UCSD-AML1 (cell line): ENCODE measurements at regions not wholly inside any gene's neighbourhood (a gene's known extent, or its start where the extent isn't known, plus 50 kb on each side); places are given as distances from the start of the nearest gene placed in this dataset.
A peak's percentile ranks its signal among the peaks of the same experiment; 100 is the strongest.

ENCODE experiments used
- DNase-seq: peaks from one replicate; lab custom pipeline; 2025; ENCODE audit not compliant: unreplicated experiment; lab: John Stamatoyannopoulos, UW

GRCh38 chr2:193562031-193562430 is 1367.3 kb upstream of the TMEFF2 start:
- no peak for DNase-seq

- DNase-seq, result no peak
Measured at GRCh38 chr2:193561054-193561453, 1366.3 kb upstream of the TMEFF2 start.

- no peak for DNase-seq
Measured at GRCh38 chr2:193556766-193557470, 1362.2 kb upstream of the TMEFF2 start.

DNA sequence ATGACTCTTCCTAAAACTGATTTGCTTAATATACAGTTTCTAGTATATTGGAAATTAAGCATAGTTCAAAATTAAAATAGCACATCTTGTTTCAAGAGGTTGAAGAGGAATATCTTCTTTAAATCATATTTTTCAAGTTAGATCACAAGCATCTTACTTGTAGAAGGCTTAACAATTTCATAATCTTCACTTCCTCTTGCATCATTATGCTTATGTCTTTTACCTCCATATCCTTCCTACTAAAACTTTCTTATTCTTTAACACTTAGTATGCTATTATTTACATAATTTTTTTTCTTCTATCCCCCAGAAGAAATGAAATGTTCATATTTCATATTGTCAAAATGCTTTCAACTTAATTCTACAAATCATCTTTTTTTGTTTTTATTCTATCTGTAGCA is 1354.9 kb upstream of the TMEFF2 start:
- DNase-seq, result no peak

DNA sequence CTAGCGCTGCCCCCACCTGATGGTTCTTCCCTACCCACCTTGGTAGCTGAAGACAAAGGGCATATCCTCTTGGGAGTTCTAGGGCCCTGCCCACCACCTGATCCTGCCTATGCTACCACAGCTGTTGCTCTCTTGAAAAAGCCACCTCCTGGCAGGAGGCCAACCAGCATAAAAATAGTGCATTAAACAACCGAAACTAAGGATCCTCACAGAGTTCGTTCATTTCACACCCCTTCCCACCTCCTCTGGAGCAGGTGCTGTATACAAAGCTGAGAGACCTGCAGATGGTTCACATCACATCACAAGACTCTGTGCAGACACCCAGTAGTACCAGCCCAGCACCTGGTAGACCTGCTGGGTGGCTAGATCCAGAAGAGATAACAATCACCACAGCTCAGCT is 1348.0 kb upstream of the TMEFF2 start:
- peak; percentile 6 for DNase-seq

DNA sequence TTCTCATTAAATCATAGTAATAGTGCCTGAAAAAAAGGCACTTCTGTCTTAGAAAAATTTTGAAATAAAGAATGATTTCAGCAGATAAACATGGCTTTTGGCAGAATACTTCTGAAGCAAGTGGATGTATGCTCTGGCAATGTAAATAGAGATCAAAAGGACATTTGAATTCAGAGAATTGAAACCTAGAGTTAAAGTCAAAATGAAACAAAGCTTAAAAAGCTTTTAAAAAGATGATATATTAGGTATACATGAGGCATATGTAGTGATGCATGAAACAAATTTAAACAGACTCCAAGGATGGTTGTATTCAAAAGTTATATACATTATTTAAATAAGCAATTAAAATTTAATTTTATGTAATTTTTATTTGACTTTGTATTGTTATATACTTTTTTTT is 1344.5 kb upstream of the TMEFF2 start:
- DNase-seq, result no peak

DNA sequence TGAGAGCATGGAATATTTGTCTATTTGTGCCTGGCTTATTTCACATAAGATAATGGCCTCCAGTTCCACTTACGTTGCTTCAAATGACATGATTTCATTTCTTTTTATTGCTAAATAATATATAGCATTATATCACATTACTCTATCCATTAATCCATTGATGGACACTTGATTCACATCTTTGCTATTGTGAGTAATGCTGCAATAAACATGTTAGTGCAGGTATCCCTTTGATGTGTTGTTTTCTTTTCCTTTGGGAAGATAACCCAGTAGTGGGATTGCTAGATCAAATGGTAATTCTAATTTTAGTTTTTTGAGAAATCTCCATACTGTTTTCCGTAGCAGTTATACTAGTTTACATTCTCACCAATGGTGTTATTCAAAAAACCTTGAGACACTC is 1343.3 kb upstream of the TMEFF2 start:
- DNase-seq, result no peak

DNA sequence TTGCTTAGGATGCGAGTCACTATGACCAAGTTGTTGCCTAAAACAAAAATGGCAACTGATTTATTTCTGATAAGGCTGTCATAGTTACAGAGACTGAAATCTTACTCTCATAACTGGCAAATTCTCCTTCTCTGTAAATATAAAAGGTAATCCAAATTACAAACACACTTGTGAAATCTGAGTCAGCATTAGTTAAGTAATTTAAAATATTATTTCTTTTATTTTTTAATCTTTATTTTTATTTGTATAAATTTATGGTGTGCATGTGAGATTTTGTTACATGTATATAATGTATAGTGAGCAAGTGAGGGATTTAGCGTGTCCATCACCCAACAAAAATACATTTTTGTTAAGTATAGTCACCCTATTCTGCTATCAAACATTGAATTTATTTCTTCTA is 1342.8 kb upstream of the TMEFF2 start:
- no peak for DNase-seq

DNA sequence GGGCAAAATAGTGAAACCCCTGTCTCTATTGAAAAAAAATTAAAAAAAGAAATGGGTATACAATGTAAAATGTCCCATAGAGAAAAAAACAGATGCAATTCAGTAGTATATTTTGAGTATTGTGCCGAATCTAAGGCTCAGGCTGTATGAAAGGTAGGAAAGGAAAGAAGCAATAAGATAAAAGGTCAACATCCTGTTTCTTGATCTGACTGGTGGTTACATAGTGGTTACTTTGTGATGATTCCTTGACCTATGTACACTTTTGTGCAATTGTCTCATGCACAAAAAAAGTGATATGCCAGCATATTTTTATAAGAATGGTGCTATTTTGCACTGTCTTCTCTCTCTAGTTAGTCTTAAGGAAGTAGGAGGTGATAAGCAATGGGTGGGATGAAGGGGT is 1333.7 kb upstream of the TMEFF2 start:
- DNase-seq, result no peak

DNA sequence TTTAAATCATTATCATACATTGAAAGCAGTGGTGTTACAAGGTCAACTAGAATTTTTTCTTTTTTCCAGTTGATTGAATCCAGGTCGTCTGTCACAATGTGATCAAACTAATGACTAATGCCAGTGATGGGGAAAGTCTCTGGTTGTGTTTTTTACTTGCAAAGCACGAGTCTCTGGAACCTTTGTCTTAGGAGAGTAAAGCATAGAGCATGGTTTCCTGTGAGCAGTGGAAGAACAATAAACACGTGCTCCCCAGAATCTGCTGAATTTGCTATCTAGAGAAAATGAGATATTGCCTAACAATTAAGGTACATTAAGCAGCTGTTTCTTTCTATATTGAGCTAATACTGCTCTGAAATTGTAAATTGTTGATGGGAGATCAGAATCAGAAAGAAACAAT is 1332.4 kb upstream of the TMEFF2 start:
- DNase-seq, result no peak

DNA sequence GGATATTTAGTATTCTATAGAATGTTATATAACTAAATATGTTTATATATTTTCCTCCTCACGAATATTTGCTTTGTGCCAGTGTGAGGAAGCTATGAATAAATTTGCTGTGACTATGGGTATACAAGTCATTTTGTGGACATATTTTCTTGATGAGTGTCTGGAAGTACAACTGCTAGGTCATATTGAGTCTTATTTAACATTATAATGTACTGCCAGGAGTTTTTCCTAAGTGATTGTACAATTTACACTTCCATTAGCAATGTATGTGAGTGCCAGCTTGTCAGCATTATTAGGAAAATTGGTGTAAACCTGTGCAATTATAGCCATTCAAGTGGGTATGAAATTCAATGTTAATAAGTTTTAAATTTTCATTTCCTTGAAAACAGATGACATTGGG is 1328.9 kb upstream of the TMEFF2 start:
- no peak for DNase-seq

- DNase-seq, result no peak
Measured at GRCh38 chr2:193521523-193521922, 1326.8 kb upstream of the TMEFF2 start.

DNA sequence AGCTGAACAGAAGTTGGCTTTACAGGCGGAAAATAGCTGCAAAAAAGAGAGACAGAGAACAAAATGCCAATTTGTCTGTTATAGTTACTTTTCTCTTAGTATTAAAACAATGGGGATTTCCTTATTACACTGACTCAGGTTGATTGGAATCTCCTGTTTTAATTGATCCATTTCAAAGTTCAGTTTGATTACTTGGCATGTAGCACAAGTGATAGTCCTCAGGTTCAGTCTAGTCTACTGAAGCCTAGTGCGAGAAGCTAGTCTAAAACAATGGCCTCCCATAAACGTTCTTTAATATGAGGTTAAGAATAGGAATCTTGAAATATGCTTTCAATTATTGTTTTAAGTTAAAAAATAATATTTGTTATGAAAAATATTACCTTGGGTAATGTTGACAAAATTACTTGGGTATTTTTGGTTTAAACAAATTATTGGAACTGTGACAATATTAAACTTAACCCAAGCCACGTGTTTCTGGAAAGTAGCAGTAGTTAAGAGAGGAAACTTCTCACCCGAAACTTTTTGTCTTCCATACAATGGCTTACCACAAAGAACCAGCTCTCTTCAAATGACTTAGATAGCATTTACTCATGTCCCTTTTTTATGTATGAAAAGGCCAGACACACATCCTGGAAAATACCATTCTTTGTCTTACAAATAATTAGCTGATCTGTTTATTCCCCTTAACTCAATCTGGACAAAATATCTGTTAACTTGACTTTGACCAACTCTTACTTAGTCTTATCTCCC is 1326.2 kb upstream of the TMEFF2 start:
- DNase-seq, result no peak

- no peak for DNase-seq
Measured at GRCh38 chr2:193518041-193518817, 1323.5 kb upstream of the TMEFF2 start.

DNA sequence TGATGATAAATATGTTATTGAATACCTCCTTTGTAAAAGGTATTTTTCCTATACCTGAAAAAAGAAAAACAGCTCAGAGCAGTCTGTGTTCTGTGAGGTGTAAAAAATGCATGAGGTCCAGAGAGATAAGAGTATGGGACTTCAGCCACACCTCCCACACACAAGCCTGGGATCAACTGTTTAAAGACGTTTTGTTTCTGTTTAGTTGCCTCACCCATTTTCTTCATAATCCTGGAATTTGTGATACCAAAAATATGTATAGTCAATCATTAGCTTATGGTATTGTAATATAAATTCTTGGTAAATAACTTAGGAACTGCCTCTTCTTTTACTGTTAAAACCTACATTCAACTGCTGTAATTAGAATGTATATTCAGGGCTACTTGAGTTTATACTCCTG is 1322.9 kb upstream of the TMEFF2 start:
- DNase-seq, result no peak

- DNase-seq, result peak; percentile 11
Measured at GRCh38 chr2:193506035-193506434, 1311.3 kb upstream of the TMEFF2 start.

DNA sequence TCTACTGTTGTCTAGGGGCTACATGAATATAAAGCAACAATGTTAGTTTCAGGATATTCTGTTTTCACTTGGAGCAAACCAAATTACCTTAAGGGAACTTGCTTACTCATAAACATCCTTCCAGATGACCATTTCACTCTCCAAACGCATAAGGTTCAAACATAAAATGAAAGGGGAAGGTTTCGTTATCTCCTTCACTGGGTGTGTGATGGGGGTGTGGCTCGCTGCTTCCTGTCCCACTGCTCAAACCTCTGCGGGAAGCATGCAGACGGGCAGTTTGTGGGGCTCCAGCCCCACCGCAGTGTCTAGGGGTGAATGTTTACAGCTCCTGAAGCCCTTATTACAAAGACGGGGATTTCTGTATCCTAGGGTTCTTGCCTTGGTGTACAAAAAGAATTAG is 1310.9 kb upstream of the TMEFF2 start:
- DNase-seq, result peak; percentile 11

- DNase-seq, result no peak
Measured at GRCh38 chr2:193502363-193503035, 1307.8 kb upstream of the TMEFF2 start.

DNA sequence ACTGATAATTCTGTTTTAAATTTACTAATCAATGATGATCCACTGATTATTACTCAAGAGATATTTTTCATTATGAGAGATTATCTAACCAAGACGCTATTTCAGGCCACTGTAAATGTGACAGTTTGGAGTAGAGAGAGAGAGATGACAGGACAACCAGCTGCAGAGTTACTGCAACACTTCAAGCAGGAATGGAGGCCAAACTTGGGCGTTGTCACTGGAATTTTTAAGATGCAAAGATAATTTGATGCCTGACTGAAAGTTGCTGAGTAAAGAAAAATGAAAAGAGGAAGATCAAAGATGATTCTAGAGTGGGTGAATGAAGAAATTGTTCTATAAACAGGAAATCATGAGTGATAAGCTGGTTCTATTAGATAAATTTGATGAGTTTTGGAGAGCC is 1302.1 kb upstream of the TMEFF2 start:
- DNase-seq, result no peak

GRCh38 chr2:193482557-193482956 is 1287.8 kb upstream of the TMEFF2 start:
- DNase-seq, result no peak

DNA sequence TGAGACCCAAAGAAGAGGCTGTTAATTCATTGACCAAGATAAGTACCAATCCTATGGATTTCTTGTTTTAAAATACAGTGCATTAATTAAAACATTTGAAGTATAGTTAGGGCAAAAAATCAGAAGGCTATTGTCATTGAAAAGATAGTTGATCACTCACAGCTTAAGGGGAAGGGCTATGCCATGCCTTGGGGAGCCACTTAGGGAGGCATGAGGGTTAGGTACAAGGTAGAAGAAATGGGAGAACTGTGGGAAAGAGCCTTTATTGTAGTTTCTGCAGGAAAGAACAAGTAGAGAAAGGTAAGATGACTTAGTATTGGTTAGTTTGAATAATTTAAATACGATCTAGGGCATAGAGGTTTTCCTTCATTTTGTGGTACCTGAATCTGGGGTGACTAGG is 1285.5 kb upstream of the TMEFF2 start:
- no peak for DNase-seq
